HFF-Myc (cell line): ENCODE measurements at regions not wholly inside any gene's neighbourhood (a gene's known extent, or its start where the extent isn't known, plus 50 kb on each side); places are given as distances from the start of the nearest gene placed in this dataset.

Experiments used
- DNase-seq: peaks from one replicate; pipeline ENCODE4 v3.0.0-alpha.2; 2011; ENCODE audit warnings: low read depth; ENCODE audit errors: extremely low read depth
- H3K4me3 ChIP-seq: replicated peaks from 2 replicates; pipeline ENCODE4 v1.5.1; 2011; ENCODE audit warnings: low read depth, mild to moderate bottlenecking, control low read depth, low read length
- TF ChIP-seq, protein P1 (sequence below): IDR thresholded peaks from 2 replicates; pipeline ENCODE4 v1.5.1; 2012; ENCODE audit warnings: mild to moderate bottlenecking, low read depth, low read length, control low read depth; ENCODE audit errors: missing control alignments

DNA sequence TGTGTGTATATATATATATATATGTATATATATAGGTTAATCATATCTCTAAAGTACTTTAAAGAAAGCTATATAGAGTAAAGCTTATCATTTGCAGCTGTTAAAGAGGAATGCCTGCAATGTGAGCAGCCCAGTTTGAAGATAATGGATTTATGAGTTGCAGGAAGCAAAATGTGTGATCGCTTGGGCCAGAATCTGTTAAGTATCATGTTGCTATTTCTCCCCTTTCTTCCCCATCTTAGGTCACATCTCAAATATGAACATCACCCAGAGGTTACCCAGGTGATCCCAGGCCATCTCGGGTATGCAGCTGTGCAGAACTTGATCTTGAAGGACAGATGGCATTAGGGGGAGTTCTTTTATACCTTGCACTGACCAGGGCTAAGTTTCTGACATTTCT lies 316.5 kb downstream of the MTX2 start:
- no peak for DNase-seq
- no peak overlapping the region for H3K4me3 ChIP-seq
- TF ChIP-seq, protein P1, sequence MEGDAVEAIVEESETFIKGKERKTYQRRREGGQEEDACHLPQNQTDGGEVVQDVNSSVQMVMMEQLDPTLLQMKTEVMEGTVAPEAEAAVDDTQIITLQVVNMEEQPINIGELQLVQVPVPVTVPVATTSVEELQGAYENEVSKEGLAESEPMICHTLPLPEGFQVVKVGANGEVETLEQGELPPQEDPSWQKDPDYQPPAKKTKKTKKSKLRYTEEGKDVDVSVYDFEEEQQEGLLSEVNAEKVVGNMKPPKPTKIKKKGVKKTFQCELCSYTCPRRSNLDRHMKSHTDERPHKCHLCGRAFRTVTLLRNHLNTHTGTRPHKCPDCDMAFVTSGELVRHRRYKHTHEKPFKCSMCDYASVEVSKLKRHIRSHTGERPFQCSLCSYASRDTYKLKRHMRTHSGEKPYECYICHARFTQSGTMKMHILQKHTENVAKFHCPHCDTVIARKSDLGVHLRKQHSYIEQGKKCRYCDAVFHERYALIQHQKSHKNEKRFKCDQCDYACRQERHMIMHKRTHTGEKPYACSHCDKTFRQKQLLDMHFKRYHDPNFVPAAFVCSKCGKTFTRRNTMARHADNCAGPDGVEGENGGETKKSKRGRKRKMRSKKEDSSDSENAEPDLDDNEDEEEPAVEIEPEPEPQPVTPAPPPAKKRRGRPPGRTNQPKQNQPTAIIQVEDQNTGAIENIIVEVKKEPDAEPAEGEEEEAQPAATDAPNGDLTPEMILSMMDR, result no peak

DNA sequence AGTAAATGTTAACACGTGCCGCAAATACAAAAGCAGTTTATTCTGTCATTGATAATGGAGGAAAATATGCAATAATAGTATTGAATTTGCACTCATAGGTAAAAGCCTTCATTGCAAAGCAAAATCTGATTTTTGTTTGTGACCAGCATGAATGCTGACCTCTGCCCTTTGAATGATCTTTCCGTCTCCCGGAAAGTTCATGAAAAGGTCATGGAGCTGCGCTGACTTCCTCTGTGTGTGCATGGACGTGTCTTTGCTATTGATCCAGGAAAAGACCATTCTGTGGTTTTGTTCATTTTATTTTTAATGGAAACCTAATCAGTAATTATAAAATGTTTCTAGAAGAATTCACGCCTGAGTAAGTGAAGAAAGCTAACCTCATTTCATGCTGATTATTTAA lies 320.0 kb downstream of the MTX2 start:
- TF ChIP-seq, protein P1, result no peak

DNA sequence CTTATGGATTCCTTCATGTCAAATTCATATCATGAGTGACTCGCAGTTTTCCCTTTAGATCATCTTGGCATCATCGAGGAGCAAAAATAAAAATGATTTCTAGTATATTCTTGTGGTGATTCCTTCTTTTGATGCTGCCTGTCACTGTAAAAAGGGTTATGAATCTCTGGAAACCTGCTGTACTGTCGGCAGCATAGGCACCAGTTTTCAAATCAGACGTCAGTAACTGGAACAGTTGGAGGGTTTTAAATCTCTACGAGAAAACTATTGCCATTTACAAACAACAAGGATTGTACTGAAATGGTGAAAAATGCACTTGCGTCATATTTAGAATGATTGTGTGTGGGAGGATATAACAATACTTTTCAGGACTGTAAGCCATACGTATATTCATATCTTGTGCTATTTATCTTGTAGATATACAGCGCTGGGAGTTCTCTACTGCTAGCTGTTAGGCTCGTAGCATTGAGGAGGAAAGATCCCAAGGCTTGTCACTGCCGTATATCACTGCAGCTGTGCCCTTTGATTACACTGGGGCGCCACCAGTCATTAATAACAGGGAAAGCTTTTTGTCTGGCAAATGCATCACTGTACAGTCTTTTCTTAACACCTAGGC lies 320.7 kb downstream of the MTX2 start:
- DNase-seq, result no peak
- H3K4me3 ChIP-seq, result no peak overlapping the region
- TF ChIP-seq, protein P1, result no peak

More for the DNA sequence above, 320.0 kb downstream of the MTX2 start:
- DNase-seq, result no peak
- no peak overlapping the region for H3K4me3 ChIP-seq

DNA sequence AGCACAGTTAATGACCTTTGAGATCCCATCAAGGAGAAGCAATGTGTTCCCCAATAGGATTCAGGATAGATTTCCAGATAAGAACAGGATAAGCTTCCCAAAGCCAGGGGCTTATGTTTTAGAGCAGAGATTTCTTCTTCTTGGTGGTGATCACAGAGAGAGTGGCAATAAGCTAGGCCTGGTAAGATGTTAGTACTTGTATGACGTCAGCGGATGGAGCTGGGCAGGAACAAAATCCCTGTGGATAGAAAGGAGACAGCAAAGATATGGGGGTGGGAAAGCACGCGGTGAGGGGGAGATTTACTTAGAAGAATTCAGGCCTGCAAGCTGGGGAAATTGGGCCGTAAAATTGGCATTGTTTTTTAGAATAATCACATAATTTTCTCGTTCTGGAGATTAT lies 323.0 kb downstream of the MTX2 start:
- no peak for DNase-seq
- no peak overlapping the region for H3K4me3 ChIP-seq
- TF ChIP-seq, protein P1, result no peak

DNA sequence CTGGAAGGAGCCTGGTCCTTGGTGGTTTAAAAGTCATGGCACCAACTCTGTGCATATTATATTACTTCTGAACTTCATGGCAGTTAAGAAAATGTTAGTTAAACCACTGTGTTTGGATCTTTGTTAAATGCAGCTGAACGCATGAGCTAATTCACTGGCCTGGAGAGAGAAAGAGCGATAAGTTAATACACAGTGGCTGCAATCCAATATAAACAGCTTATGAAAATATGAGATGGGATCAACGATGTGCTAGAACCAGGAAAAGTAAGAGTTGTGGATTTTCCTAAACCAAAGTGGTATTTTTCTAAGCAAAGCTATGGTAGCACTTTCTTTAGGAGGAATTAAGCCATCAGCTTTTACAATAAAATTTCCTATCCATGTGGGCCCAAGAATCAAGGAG lies 326.7 kb downstream of the MTX2 start:
- H3K4me3 ChIP-seq, result no peak overlapping the region

DNA sequence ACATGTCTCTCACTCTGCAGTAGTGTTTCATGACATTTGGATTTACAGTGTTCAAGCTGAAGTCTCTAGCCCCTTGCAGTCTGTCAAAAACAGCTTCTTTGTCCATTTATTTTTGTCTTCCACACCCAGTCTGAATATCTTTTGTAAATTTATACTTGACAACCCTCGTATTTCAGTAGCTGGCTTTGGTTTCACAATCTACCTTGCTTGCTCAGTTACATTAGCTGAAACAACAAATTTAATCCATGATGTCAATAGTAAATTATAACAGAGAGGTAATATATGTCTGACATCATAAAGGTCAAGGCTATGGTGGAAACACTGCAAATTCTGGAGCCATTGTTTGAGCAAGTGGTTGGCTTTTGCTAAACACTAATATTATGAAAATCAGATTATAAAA lies 328.7 kb downstream of the MTX2 start:
- no peak overlapping the region for H3K4me3 ChIP-seq
- TF ChIP-seq, protein P1, result no peak
- no peak for DNase-seq

More for the DNA sequence above, 326.7 kb downstream of the MTX2 start:
- DNase-seq, result no peak
- TF ChIP-seq, protein P1, result no peak

DNA sequence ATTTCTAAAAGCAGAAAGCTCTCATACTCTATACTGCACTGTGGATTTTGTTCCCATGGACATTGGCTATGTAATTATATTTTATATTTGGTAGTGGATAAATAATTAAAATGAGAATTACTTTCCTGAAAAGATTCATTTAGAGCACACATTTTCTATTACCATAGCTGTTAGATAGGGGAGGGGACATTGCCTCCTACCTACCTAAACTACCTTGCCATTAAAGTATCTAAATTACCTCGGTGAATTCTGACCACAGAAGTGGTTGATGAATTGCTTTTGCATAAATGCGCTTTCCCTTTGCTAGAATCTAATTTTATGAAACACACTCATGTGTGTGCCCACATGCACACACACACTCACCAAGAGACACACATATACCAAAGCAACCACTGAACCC lies 329.1 kb downstream of the MTX2 start:
- TF ChIP-seq, protein P1, result no peak
- H3K4me3 ChIP-seq, result no peak overlapping the region
- DNase-seq, result no peak
